WTC11 (cell line): ENCODE measurements at regions not wholly inside any gene's neighbourhood (a gene's known extent, or its start where the extent isn't known, plus 50 kb on each side); places are given as distances from the start of the nearest gene placed in this dataset.

Source experiments
- ATAC-seq: fragments of 200-7000 bp; cut with Tn5 transposase; 2 replicates; pipeline ENCODE4 v1.10.0; 2021; ENCODE audit warnings: mild to moderate bottlenecking, moderate library complexity
- CTCF ChIA-PET: fragments of 300-600 bp; sonication (Branson Sonifier 250); formaldehyde crosslinking; loops from one replicate; lab custom pipeline; 2021; ENCODE audit warnings: antibody characterized with exemption; lab: Charles Lee
- POLR2A ChIA-PET: fragments of 350-600 bp; sonication (Branson Sonifier 250); formaldehyde crosslinking; loops from one replicate; lab custom pipeline; 2021; ENCODE audit warnings: antibody characterized with exemption; lab: Charles Lee
- DNase-seq: peaks from one replicate; pipeline ENCODE4 v3.0.0; 2021; ENCODE audit warnings: low spot score
- H3K27ac Mint-ChIP-seq: 2 replicates; pipeline ENCODE4 v1.8.0; 2021; ENCODE audit warnings: mixed read lengths
- H3K27me3 Mint-ChIP-seq: 2 replicates; pipeline ENCODE4 v1.8.0; 2021; ENCODE audit warnings: low read depth, mild to moderate bottlenecking, moderate library complexity, mixed read lengths
- H3K36me3 Mint-ChIP-seq: 2 replicates; pipeline ENCODE4 v1.8.0; 2021; ENCODE audit warnings: mixed read lengths
- H3K4me1 Mint-ChIP-seq: 2 replicates; pipeline ENCODE4 v1.8.0; 2022; ENCODE audit warnings: mixed read lengths
- H3K4me3 Mint-ChIP-seq: 2 replicates; pipeline ENCODE4 v1.8.0; 2021; ENCODE audit warnings: mild to moderate bottlenecking, moderate library complexity, mixed read lengths
- H3K9me3 Mint-ChIP-seq: 2 replicates; pipeline ENCODE4 v1.8.0; 2021; ENCODE audit warnings: mixed read lengths
- ATF6 ChIP-seq: sonication (generic); formaldehyde crosslinking; IDR thresholded peaks from 2 replicates; pipeline ENCODE4 v1.8.1; 2023; ENCODE audit warnings: mild to moderate bottlenecking, missing genetic modification reagents
- CREM ChIP-seq: sonication (generic); formaldehyde crosslinking; IDR thresholded peaks from 2 replicates; pipeline ENCODE4 v1.8.1; 2022; ENCODE audit warnings: mild to moderate bottlenecking, missing genetic modification reagents, moderate library complexity
- EMX1 ChIP-seq: fragments of 250-450 bp; sonication (Bioruptor Pico); IDR thresholded peaks from 2 replicates; pipeline ENCODE4 v1.8.0; 2021; ENCODE audit warnings: mild to moderate bottlenecking
- FOXJ3 ChIP-seq: sonication (generic); formaldehyde crosslinking; IDR thresholded peaks from 2 replicates; pipeline ENCODE4 v1.9.0; 2021; ENCODE audit warnings: missing genetic modification reagents, mild to moderate bottlenecking, borderline replicate concordance
- FOXK1 ChIP-seq: sonication (generic); formaldehyde crosslinking; IDR thresholded peaks from 2 replicates; pipeline ENCODE4 v1.8.0; 2022; ENCODE audit warnings: mild to moderate bottlenecking, moderate library complexity, missing genetic modification reagents
- IRF2 ChIP-seq: sonication (generic); formaldehyde crosslinking; IDR thresholded peaks from 2 replicates; pipeline ENCODE4 v1.8.0; 2022; ENCODE audit warnings: low read depth, missing genetic modification reagents, borderline replicate concordance
- MAX ChIP-seq: sonication (generic); formaldehyde crosslinking; IDR thresholded peaks from 2 replicates; pipeline ENCODE4 v1.8.0; 2022; ENCODE audit warnings: mild to moderate bottlenecking, missing genetic modification reagents
- MXD4 ChIP-seq: fragments of 250-450 bp; sonication (Bioruptor Pico); IDR thresholded peaks from 2 replicates; pipeline ENCODE4 v1.8.0; 2021; ENCODE audit warnings: mild to moderate bottlenecking, moderate library complexity, borderline replicate concordance
- MYBL2 ChIP-seq: sonication (generic); formaldehyde crosslinking; IDR thresholded peaks from 2 replicates; pipeline ENCODE4 v1.8.1; 2023; ENCODE audit warnings: mild to moderate bottlenecking, moderate library complexity, missing genetic modification reagents
- NR1H2 ChIP-seq: sonication (generic); formaldehyde crosslinking; IDR thresholded peaks from 2 replicates; pipeline ENCODE4 v1.9.0; 2021; ENCODE audit warnings: mild to moderate bottlenecking, moderate library complexity, missing genetic modification reagents
- NR3C1 ChIP-seq: sonication (generic); formaldehyde crosslinking; conservative IDR thresholded peaks from 2 replicates; pipeline ENCODE4 v1.8.1; 2023; ENCODE audit warnings: low read depth, mild to moderate bottlenecking, missing genetic modification reagents
- PRRX2 ChIP-seq: fragments of 250-450 bp; sonication (Bioruptor Pico); IDR thresholded peaks from 2 replicates; pipeline ENCODE4 v1.8.0; 2021; ENCODE audit warnings: mild to moderate bottlenecking
- SMAD4 ChIP-seq: sonication (generic); formaldehyde crosslinking; IDR thresholded peaks from 2 replicates; pipeline ENCODE4 v1.8.0; 2022; ENCODE audit warnings: mild to moderate bottlenecking, missing genetic modification reagents
- STAT6 ChIP-seq: sonication (generic); formaldehyde crosslinking; conservative IDR thresholded peaks from 2 replicates; pipeline ENCODE4 v1.8.1; 2023; ENCODE audit warnings: mild to moderate bottlenecking, low read depth, missing genetic modification reagents, moderate library complexity
- ZBTB21 ChIP-seq: sonication (generic); formaldehyde crosslinking; IDR thresholded peaks from 2 replicates; pipeline ENCODE4 v1.8.1; 2023; ENCODE audit warnings: mild to moderate bottlenecking, missing genetic modification reagents, borderline replicate concordance
- ZNF281 ChIP-seq: sonication (generic); formaldehyde crosslinking; IDR thresholded peaks from 2 replicates; pipeline ENCODE4 v1.8.0; 2023; ENCODE audit warnings: mild to moderate bottlenecking, missing genetic modification reagents
- ZNF317 ChIP-seq: sonication (generic); formaldehyde crosslinking; IDR thresholded peaks from 2 replicates; pipeline ENCODE4 v1.8.1; 2023; ENCODE audit warnings: low read depth, mild to moderate bottlenecking, moderate library complexity, missing genetic modification reagents, borderline replicate concordance
- ZNF423 ChIP-seq: fragments of 250-450 bp; sonication (Bioruptor Pico); IDR thresholded peaks from 2 replicates; pipeline ENCODE4 v2.1.2; 2022; ENCODE audit warnings: mild to moderate bottlenecking, moderate library complexity
- ZNF671 ChIP-seq: fragments of 250-450 bp; sonication (Bioruptor Pico); IDR thresholded peaks from 2 replicates; pipeline ENCODE4 v1.8.0; 2021; ENCODE audit warnings: mild to moderate bottlenecking
- TF ChIP-seq, protein P1 (sequence below): sonication (generic); formaldehyde crosslinking; IDR thresholded peaks from 2 replicates; pipeline ENCODE4 v1.8.0; 2023; ENCODE audit warnings: missing genetic modification reagents, mild to moderate bottlenecking, borderline replicate concordance
- TF ChIP-seq, protein P2 (sequence below): sonication (generic); formaldehyde crosslinking; IDR thresholded peaks from 2 replicates; pipeline ENCODE4 v1.8.1; 2022; ENCODE audit warnings: missing genetic modification reagents, borderline replicate concordance
- TF ChIP-seq, protein P3 (sequence below): fragments of 200-600 bp; IDR thresholded peaks from 2 replicates; pipeline ENCODE4 v1.8.0; 2022; ENCODE audit warnings: antibody characterized with exemption

- Mint-ChIP-seq H3K27me3 (no peaks in the 10 kb centered on the region), H3K36me3 (no peaks in the 10 kb centered on the region), H3K27ac (no peak overlapping the region), H3K4me3 (no peak overlapping the region), H3K4me1 (peaks cover 6% of the 10 kb centered on the region), H3K9me3 (peaks cover 7% of the 10 kb centered on the region)
- CTCF ChIA-PET, result no interaction called here
- ATAC-seq (no peak), DNase-seq (no peak)
- POLR2A ChIA-PET, result no interaction called here
- TF ChIP-seq ZNF671 (CRISPR knock-in tag) (no peak), FOXK1 (CRISPR knock-in tag) (no peak), PRRX2 (CRISPR knock-in tag) (no peak), SMAD4 (CRISPR knock-in tag) (no peak), ATF6 (no peak), ZNF423 (CRISPR knock-in tag) (no peak), EMX1 (CRISPR knock-in tag) (no peak), NR3C1 (no peak), MYBL2 (no peak), MXD4 (no peak), FOXJ3 (CRISPR knock-in tag) (no peak), ZBTB21 (no peak), ZNF317 (CRISPR knock-in tag) (no peak), CREM (no peak)
- TF ChIP-seq, protein P1, sequence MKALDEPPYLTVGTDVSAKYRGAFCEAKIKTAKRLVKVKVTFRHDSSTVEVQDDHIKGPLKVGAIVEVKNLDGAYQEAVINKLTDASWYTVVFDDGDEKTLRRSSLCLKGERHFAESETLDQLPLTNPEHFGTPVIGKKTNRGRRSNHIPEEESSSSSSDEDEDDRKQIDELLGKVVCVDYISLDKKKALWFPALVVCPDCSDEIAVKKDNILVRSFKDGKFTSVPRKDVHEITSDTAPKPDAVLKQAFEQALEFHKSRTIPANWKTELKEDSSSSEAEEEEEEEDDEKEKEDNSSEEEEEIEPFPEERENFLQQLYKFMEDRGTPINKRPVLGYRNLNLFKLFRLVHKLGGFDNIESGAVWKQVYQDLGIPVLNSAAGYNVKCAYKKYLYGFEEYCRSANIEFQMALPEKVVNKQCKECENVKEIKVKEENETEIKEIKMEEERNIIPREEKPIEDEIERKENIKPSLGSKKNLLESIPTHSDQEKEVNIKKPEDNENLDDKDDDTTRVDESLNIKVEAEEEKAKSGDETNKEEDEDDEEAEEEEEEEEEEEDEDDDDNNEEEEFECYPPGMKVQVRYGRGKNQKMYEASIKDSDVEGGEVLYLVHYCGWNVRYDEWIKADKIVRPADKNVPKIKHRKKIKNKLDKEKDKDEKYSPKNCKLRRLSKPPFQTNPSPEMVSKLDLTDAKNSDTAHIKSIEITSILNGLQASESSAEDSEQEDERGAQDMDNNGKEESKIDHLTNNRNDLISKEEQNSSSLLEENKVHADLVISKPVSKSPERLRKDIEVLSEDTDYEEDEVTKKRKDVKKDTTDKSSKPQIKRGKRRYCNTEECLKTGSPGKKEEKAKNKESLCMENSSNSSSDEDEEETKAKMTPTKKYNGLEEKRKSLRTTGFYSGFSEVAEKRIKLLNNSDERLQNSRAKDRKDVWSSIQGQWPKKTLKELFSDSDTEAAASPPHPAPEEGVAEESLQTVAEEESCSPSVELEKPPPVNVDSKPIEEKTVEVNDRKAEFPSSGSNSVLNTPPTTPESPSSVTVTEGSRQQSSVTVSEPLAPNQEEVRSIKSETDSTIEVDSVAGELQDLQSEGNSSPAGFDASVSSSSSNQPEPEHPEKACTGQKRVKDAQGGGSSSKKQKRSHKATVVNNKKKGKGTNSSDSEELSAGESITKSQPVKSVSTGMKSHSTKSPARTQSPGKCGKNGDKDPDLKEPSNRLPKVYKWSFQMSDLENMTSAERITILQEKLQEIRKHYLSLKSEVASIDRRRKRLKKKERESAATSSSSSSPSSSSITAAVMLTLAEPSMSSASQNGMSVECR (CRISPR knock-in tag), result no peak
- TF ChIP-seq, protein P2, sequence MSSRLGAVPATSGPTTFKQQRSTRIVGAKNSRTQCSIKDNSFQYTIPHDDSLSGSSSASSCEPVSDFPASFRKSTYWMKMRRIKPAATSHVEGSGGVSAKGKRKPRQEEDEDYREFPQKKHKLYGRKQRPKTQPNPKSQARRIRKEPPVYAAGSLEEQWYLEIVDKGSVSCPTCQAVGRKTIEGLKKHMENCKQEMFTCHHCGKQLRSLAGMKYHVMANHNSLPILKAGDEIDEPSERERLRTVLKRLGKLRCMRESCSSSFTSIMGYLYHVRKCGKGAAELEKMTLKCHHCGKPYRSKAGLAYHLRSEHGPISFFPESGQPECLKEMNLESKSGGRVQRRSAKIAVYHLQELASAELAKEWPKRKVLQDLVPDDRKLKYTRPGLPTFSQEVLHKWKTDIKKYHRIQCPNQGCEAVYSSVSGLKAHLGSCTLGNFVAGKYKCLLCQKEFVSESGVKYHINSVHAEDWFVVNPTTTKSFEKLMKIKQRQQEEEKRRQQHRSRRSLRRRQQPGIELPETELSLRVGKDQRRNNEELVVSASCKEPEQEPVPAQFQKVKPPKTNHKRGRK, result no peak
- TF ChIP-seq, protein P3, sequence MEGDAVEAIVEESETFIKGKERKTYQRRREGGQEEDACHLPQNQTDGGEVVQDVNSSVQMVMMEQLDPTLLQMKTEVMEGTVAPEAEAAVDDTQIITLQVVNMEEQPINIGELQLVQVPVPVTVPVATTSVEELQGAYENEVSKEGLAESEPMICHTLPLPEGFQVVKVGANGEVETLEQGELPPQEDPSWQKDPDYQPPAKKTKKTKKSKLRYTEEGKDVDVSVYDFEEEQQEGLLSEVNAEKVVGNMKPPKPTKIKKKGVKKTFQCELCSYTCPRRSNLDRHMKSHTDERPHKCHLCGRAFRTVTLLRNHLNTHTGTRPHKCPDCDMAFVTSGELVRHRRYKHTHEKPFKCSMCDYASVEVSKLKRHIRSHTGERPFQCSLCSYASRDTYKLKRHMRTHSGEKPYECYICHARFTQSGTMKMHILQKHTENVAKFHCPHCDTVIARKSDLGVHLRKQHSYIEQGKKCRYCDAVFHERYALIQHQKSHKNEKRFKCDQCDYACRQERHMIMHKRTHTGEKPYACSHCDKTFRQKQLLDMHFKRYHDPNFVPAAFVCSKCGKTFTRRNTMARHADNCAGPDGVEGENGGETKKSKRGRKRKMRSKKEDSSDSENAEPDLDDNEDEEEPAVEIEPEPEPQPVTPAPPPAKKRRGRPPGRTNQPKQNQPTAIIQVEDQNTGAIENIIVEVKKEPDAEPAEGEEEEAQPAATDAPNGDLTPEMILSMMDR, result no peak
Measured at GRCh38 chr16:49193596-49193995, 88.0 kb downstream of the CBLN1 start.

GRCh38 chr16:49189286-49189685 lies 92.4 kb downstream of the CBLN1 start:
- ChIA-PET POLR2A (no interaction called here), CTCF (interaction anchor here (1.2 kb wide), 1 partner anchor 160 kb away, joined by 3 read pairs; no protein-coding TSS in a partner anchor)
- H3K27me3 Mint-ChIP-seq, result no peaks in the 10 kb centered on the region
- H3K4me3 Mint-ChIP-seq, result no peak overlapping the region
- H3K4me1 Mint-ChIP-seq, result no peaks in the 10 kb centered on the region; the same call in 1 of the 2 replicates
- no peak for DNase-seq
- peaks cover 7% of the 10 kb centered on the region for H3K9me3 Mint-ChIP-seq
- H3K36me3 Mint-ChIP-seq, result no peaks in the 10 kb centered on the region
- no peak for ATAC-seq
- H3K27ac Mint-ChIP-seq, result no peak overlapping the region
- TF ChIP-seq MAX (CRISPR knock-in tag), result no peak
- TF ChIP-seq ZNF281 (CRISPR knock-in tag), result no peak
- no peak for TF ChIP-seq STAT6
- TF ChIP-seq NR1H2, result no peak
- TF ChIP-seq IRF2, result no peak
